ENCODE measurements at regions not wholly inside any gene's neighbourhood (a gene's known extent, or its start where the extent isn't known, plus 50 kb on each side); places are given as distances from the start of the nearest gene placed in this dataset.

- Histone ChIP-seq H3K27ac (ENCODE audit: low read depth, low read length) (no peak overlapping the region), H3K4me2 (ENCODE audit: low read length) (no peak overlapping the region), H3K4me3 (ENCODE audit: low read length) (no peak overlapping the region)
Measured at GRCh38 chr2:122001441-122001874, 246.0 kb downstream of the TSN start.

GRCh38 chr2:122003196-122003940 is 247.9 kb downstream of the TSN start:
- no peaks in the 10 kb centered on the region for H3K4me1 ChIP-seq (ENCODE audit: control insufficient read depth, low read length)
- H4K20me1 ChIP-seq (ENCODE audit: control insufficient read depth, insufficient read depth, low read depth, low read length) = no peaks in the 10 kb centered on the region
- no peaks in the 10 kb centered on the region for H3K9me3 ChIP-seq (ENCODE audit: control insufficient read depth, insufficient read depth, low read length)
- no peaks in the 10 kb centered on the region for H3F3A ChIP-seq (ENCODE audit: control insufficient read depth, insufficient read depth)
- H3K36me3 ChIP-seq (ENCODE audit: control insufficient read depth, low read length) = no peaks in the 10 kb centered on the region
- no peaks in the 10 kb centered on the region for H3K27me3 ChIP-seq (ENCODE audit: control insufficient read depth, low read length)
- H3K9me2 ChIP-seq (replicated peaks; ENCODE audit: control insufficient read depth, low read length) = no peaks in the 10 kb centered on the region
- H3K4me2 ChIP-seq (ENCODE audit: low read length) = no peak overlapping the region
- no peak overlapping the region for H3K4me3 ChIP-seq (ENCODE audit: low read length)
- no peak overlapping the region for H3K27ac ChIP-seq (ENCODE audit: low read depth, low read length)
- no peaks in the 10 kb centered on the region for H3K79me2 ChIP-seq (ENCODE audit: control insufficient read depth, low read length)
- TF ChIP-seq EZH2phosphoT487 (IDR thresholded peaks at IDR 0.05; ENCODE audit: borderline replicate concordance, low read length) (no peak), CTCF (IDR thresholded peaks at IDR 0.05; ENCODE audit: low read depth, low read length, poor library complexity, severe bottlenecking) (no peak)

More at GRCh38 chr2:122001441-122001874, 246.0 kb downstream of the TSN start:
- Histone ChIP-seq H3K36me3 (ENCODE audit: control insufficient read depth, low read length) (no peaks in the 10 kb centered on the region), H3F3A (ENCODE audit: control insufficient read depth, insufficient read depth) (no peaks in the 10 kb centered on the region), H3K9me3 (ENCODE audit: control insufficient read depth, insufficient read depth, low read length) (no peaks in the 10 kb centered on the region), H3K4me1 (ENCODE audit: control insufficient read depth, low read length) (no peaks in the 10 kb centered on the region), H3K79me2 (ENCODE audit: control insufficient read depth, low read length) (no peaks in the 10 kb centered on the region), H3K27me3 (ENCODE audit: control insufficient read depth, low read length) (no peaks in the 10 kb centered on the region), H4K20me1 (ENCODE audit: control insufficient read depth, insufficient read depth, low read depth, low read length) (no peaks in the 10 kb centered on the region), H3K9me2 (replicated peaks; ENCODE audit: control insufficient read depth, low read length) (no peaks in the 10 kb centered on the region)
- TF ChIP-seq EZH2phosphoT487 (IDR thresholded peaks at IDR 0.05; ENCODE audit: borderline replicate concordance, low read length) (no peak), CTCF (IDR thresholded peaks at IDR 0.05; ENCODE audit: low read depth, low read length, poor library complexity, severe bottlenecking) (no peak)

- Histone ChIP-seq H3K27me3 (ENCODE audit: control insufficient read depth, low read length) (no peaks in the 10 kb centered on the region), H3K79me2 (ENCODE audit: control insufficient read depth, low read length) (no peaks in the 10 kb centered on the region), H3K4me3 (ENCODE audit: low read length) (no peak overlapping the region), H4K20me1 (ENCODE audit: control insufficient read depth, insufficient read depth, low read depth, low read length) (no peaks in the 10 kb centered on the region), H3K4me1 (ENCODE audit: control insufficient read depth, low read length) (no peaks in the 10 kb centered on the region), H3K27ac (ENCODE audit: low read depth, low read length) (no peak overlapping the region), H3F3A (ENCODE audit: control insufficient read depth, insufficient read depth) (no peaks in the 10 kb centered on the region), H3K36me3 (ENCODE audit: control insufficient read depth, low read length) (no peaks in the 10 kb centered on the region), H3K9me2 (replicated peaks; ENCODE audit: control insufficient read depth, low read length) (no peaks in the 10 kb centered on the region), H3K4me2 (ENCODE audit: low read length) (no peak overlapping the region), H3K9me3 (ENCODE audit: control insufficient read depth, insufficient read depth, low read length) (no peaks in the 10 kb centered on the region)
- TF ChIP-seq EZH2phosphoT487 (IDR thresholded peaks at IDR 0.05; ENCODE audit: borderline replicate concordance, low read length) (no peak), CTCF (IDR thresholded peaks at IDR 0.05; ENCODE audit: low read depth, low read length, poor library complexity, severe bottlenecking) (no peak)
Measured at GRCh38 chr2:122007126-122007525, 251.7 kb downstream of the TSN start.
